ENCODE measurements at regions not wholly inside any gene's neighbourhood (a gene's known extent, or its start where the extent isn't known, plus 50 kb on each side); places are given as distances from the start of the nearest gene placed in this dataset.
"Not testable (repeated sequence)": the region's sequence is repeated elsewhere in the genome, so short reads cannot be mapped to it uniquely, and the experiment has no call there.

DNA sequence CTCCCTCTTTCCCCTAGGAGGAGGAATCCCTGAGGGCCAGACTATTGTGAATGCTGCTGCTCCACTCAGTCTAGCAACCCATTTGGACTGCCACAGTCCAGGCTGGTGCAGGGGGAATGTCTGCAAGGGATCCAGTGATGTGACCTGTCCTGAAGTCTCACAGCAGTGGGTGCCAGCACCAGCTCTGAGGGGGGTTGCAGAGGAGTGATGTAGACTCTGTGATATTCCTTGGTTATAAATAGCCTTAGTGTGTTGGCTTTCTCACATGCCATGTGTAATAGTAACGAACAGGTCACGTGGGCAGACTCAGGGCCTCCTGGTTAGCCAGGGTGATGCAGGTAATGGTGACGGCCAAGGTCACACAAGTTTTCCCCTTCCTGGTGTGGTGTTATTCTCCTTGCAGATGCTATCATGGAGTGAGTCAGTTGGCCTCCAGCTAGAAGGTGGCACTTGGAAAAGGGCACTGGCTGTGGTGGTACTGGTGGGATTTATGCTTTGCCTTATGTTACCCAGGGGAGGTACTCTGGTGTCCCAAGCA is 404.4 kb downstream of the UTRN start:
- Mint-ChIP-seq H3K4me1 (no peaks in the 10 kb centered on the region), H3K27me3 (ENCODE audit: low read depth) (no peaks in the 10 kb centered on the region), H3K4me3 (no peak overlapping the region), H3K27ac (no peak overlapping the region), H3K36me3 (ENCODE audit: low read depth) (peaks cover 77% of the 10 kb centered on the region), H3K9me3 (peaks cover 53% of the 10 kb centered on the region)
- TF ChIP-seq, protein P1, sequence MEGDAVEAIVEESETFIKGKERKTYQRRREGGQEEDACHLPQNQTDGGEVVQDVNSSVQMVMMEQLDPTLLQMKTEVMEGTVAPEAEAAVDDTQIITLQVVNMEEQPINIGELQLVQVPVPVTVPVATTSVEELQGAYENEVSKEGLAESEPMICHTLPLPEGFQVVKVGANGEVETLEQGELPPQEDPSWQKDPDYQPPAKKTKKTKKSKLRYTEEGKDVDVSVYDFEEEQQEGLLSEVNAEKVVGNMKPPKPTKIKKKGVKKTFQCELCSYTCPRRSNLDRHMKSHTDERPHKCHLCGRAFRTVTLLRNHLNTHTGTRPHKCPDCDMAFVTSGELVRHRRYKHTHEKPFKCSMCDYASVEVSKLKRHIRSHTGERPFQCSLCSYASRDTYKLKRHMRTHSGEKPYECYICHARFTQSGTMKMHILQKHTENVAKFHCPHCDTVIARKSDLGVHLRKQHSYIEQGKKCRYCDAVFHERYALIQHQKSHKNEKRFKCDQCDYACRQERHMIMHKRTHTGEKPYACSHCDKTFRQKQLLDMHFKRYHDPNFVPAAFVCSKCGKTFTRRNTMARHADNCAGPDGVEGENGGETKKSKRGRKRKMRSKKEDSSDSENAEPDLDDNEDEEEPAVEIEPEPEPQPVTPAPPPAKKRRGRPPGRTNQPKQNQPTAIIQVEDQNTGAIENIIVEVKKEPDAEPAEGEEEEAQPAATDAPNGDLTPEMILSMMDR (IDR thresholded peaks at IDR 0.05; ENCODE audit: unreplicated experiment in 3 of 3) = no peak

- Mint-ChIP-seq H3K36me3 (ENCODE audit: low read depth) (peaks cover 73% of the 10 kb centered on the region), H3K4me3 (no peak overlapping the region), H3K4me1 (no peaks in the 10 kb centered on the region), H3K27me3 (ENCODE audit: low read depth) (no peaks in the 10 kb centered on the region), H3K9me3 (peaks cover 51% of the 10 kb centered on the region), H3K27ac (no peak overlapping the region)
- TF ChIP-seq, protein P1 (IDR thresholded peaks at IDR 0.05; ENCODE audit: unreplicated experiment in 3 of 3) = no peak
Observed at GRCh38 chr6:144690133-144690532, 405.0 kb downstream of the UTRN start.

- H3K27ac Mint-ChIP-seq = no peak overlapping the region
- H3K4me3 Mint-ChIP-seq = no peak overlapping the region
- TF ChIP-seq, protein P1 (IDR thresholded peaks at IDR 0.05; ENCODE audit: unreplicated experiment in 3 of 3) = no peak
- peaks cover 68% of the 10 kb centered on the region for H3K36me3 Mint-ChIP-seq (ENCODE audit: low read depth)
- peaks cover 47% of the 10 kb centered on the region for H3K9me3 Mint-ChIP-seq
- no peaks in the 10 kb centered on the region for H3K4me1 Mint-ChIP-seq
- H3K27me3 Mint-ChIP-seq (ENCODE audit: low read depth) = no peaks in the 10 kb centered on the region
Observed at GRCh38 chr6:144690666-144691065, 405.5 kb downstream of the UTRN start.

- not testable (repeated sequence) for H3K4me3 Mint-ChIP-seq; H3K4me1 Mint-ChIP-seq; H3K27ac Mint-ChIP-seq; H3K27me3 Mint-ChIP-seq (ENCODE audit: low read depth)
- peaks cover 54% of the 10 kb centered on the region for H3K36me3 Mint-ChIP-seq (ENCODE audit: low read depth)
- peaks cover 37% of the 10 kb centered on the region for H3K9me3 Mint-ChIP-seq
Observed at GRCh38 chr6:144692050-144692449, 406.9 kb downstream of the UTRN start.

- Mint-ChIP-seq H3K36me3 (ENCODE audit: low read depth) (peaks cover 38% of the 10 kb centered on the region), H3K9me3 (peaks cover 24% of the 10 kb centered on the region), H3K27me3 (ENCODE audit: low read depth) (no peaks in the 10 kb centered on the region), H3K27ac (no peak overlapping the region), H3K4me3 (no peak overlapping the region), H3K4me1 (no peaks in the 10 kb centered on the region)
- TF ChIP-seq, protein P1 (IDR thresholded peaks at IDR 0.05; ENCODE audit: unreplicated experiment in 3 of 3) = no peak
Observed at GRCh38 chr6:144695858-144696533, 410.9 kb downstream of the UTRN start.

DNA sequence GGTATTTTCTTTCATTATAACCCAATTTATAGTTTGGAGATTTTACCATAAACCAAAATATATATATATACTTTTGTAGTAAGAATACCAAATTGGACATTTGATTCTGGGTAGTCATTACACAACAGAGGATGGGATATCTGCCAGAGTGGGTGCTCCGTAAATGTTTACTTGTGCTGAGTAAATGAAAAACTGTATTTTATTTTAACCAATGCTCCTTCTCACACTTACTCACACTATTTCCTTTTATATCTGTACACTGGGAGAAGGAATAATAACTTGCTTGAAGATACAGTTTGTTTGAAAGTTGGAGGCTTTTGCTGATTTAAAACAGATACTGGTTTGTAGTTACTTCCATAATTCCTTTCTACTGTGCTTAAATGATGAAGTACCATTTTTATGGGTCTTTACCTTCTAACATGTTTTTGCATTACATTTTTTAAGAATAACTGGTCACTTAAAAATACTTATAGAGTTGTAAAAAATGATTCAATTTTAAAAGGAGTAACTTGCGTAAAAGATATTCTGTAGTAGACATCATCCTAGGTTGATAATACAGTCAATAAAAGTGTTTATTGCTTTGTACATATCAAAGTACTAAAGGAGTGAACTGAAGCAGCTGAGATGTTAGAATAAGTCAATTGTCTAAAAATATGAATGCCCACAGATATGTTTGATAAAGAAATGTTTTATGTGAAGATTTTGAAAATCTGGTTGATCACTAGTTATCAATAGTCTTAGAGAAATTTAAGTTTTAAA is 411.7 kb downstream of the UTRN start:
- Mint-ChIP-seq H3K27me3 (ENCODE audit: low read depth) (no peaks in the 10 kb centered on the region), H3K9me3 (peaks cover 19% of the 10 kb centered on the region), H3K4me1 (no peaks in the 10 kb centered on the region), H3K27ac (no peak overlapping the region), H3K4me3 (no peak overlapping the region), H3K36me3 (ENCODE audit: low read depth) (peaks cover 37% of the 10 kb centered on the region)
- TF ChIP-seq, protein P1 (IDR thresholded peaks at IDR 0.05; ENCODE audit: unreplicated experiment in 3 of 3) = no peak

Data from nephron (organoid).